RCC 7860 (cell line): ENCODE measurements at regions not wholly inside any gene's neighbourhood (a gene's known extent, or its start where the extent isn't known, plus 50 kb on each side); places are given as distances from the start of the nearest gene placed in this dataset.
"Not testable (repeated sequence)": the region's sequence is repeated elsewhere in the genome, so short reads cannot be mapped to it uniquely, and the experiment has no call there.

Experiments
- DNase-seq: peaks from one replicate; pipeline ENCODE4 v3.0.0-alpha.2; 2015; ENCODE audit warnings: low spot score
- FAIRE-seq: peaks from 2 replicates; lab custom pipeline; 2012; peaks lifted over from hg19 to GRCh38; lab: Jason Lieb, UNC

- not testable (repeated sequence) for DNase-seq, FAIRE-seq
Observed at GRCh38 chr21:35552483-35552882, 503.4 kb upstream of the RUNX1 start.

- no peak for FAIRE-seq
Observed at GRCh38 chr21:35548904-35549615, 500.0 kb upstream of the RUNX1 start.

GRCh38 chr21:35547946-35548774, 499.1 kb upstream of the RUNX1 start:
- no peak for DNase-seq
- FAIRE-seq: no peak

More at GRCh38 chr21:35548904-35549615, 500.0 kb upstream of the RUNX1 start:
- DNase-seq: no peak

GRCh38 chr21:35543746-35544145, 494.6 kb upstream of the RUNX1 start:
- FAIRE-seq (no peak), DNase-seq (no peak)

- DNase-seq (no peak), FAIRE-seq (no peak)
Observed at GRCh38 chr21:35540950-35541638, 492.0 kb upstream of the RUNX1 start.

- FAIRE-seq (no peak), DNase-seq (no peak)
Observed at GRCh38 chr21:35538386-35538785, 489.3 kb upstream of the RUNX1 start.

- FAIRE-seq (no peak), DNase-seq (no peak)
Observed at GRCh38 chr21:35537604-35538003, 488.5 kb upstream of the RUNX1 start.

GRCh38 chr21:35533893-35534292, 484.8 kb upstream of the RUNX1 start:
- FAIRE-seq: no peak
- no peak for DNase-seq

GRCh38 chr21:35530766-35531165, 481.7 kb upstream of the RUNX1 start:
- DNase-seq (no peak), FAIRE-seq (no peak)

- DNase-seq: peak; percentile 25
Observed at GRCh38 chr21:35529171-35529863, 480.2 kb upstream of the RUNX1 start.

GRCh38 chr21:35528116-35529042, 479.3 kb upstream of the RUNX1 start:
- FAIRE-seq (peak; percentile 67), DNase-seq (peak; percentile 82)

More at GRCh38 chr21:35529171-35529863, 480.2 kb upstream of the RUNX1 start:
- FAIRE-seq: peak; percentile 11

GRCh38 chr21:35527358-35527757, 478.3 kb upstream of the RUNX1 start:
- no peak for DNase-seq
- no peak for FAIRE-seq

- FAIRE-seq (peak; percentile 96), DNase-seq (peak; percentile 90)
Observed at GRCh38 chr21:35525443-35525842, 476.3 kb upstream of the RUNX1 start.

GRCh38 chr21:35521852-35522505, 472.9 kb upstream of the RUNX1 start:
- DNase-seq (no peak), FAIRE-seq (no peak)

- DNase-seq (no peak), FAIRE-seq (no peak)
Observed at GRCh38 chr21:35521293-35521692, 472.2 kb upstream of the RUNX1 start.

GRCh38 chr21:35520856-35521255, 471.8 kb upstream of the RUNX1 start:
- DNase-seq (no peak), FAIRE-seq (no peak)

GRCh38 chr21:35520302-35520701, 471.2 kb upstream of the RUNX1 start:
- FAIRE-seq: no peak
- DNase-seq: no peak

GRCh38 chr21:35517865-35518264, 468.8 kb upstream of the RUNX1 start:
- DNase-seq: no peak
- no peak for FAIRE-seq

GRCh38 chr21:35516292-35516691, 467.2 kb upstream of the RUNX1 start:
- not testable (repeated sequence) for DNase-seq, FAIRE-seq
